HG03060 (cell line): ENCODE measurements at regions not wholly inside any gene's neighbourhood (a gene's known extent, or its start where the extent isn't known, plus 50 kb on each side); places are given as distances from the start of the nearest gene placed in this dataset.
"Not testable (repeated sequence)": the region's sequence is repeated elsewhere in the genome, so short reads cannot be mapped to it uniquely, and the experiment has no call there.

ENCODE experiments used
- ATAC-seq: cut with Tn5 transposase; IDR thresholded peaks from one replicate; pipeline ENCODE4 v1.9.1; 2021; ENCODE audit warnings: low read depth, moderate number of reproducible peaks; ENCODE audit not compliant: unreplicated experiment

GRCh38 chr11:106152013-106152412 lies 74.6 kb downstream of the AASDHPPT start:
- ATAC-seq, result no peak

- ATAC-seq, result no peak
Measured at GRCh38 chr11:106152824-106153223, 75.4 kb downstream of the AASDHPPT start.

- peak; percentile 62 for ATAC-seq
Measured at GRCh38 chr11:106156290-106156937, 79.0 kb downstream of the AASDHPPT start.

GRCh38 chr11:106158406-106158805 lies 80.9 kb downstream of the AASDHPPT start:
- no peak for ATAC-seq

- no peak for ATAC-seq
Measured at GRCh38 chr11:106159836-106160235, 82.4 kb downstream of the AASDHPPT start.

- ATAC-seq, result no peak
Measured at GRCh38 chr11:106160494-106160893, 83.0 kb downstream of the AASDHPPT start.

GRCh38 chr11:106161775-106162634 lies 84.5 kb downstream of the AASDHPPT start:
- no peak for ATAC-seq

GRCh38 chr11:106167085-106167484 lies 89.6 kb downstream of the AASDHPPT start:
- no peak for ATAC-seq

- ATAC-seq, result no peak
Measured at GRCh38 chr11:106172386-106172991, 95.0 kb downstream of the AASDHPPT start.

- no peak for ATAC-seq
Measured at GRCh38 chr11:106173291-106173690, 95.8 kb downstream of the AASDHPPT start.

GRCh38 chr11:106174003-106174402 lies 96.5 kb downstream of the AASDHPPT start:
- ATAC-seq, result not testable (repeated sequence)

- no peak for ATAC-seq
Measured at GRCh38 chr11:106176817-106177216, 99.4 kb downstream of the AASDHPPT start.

GRCh38 chr11:106177311-106177710 lies 99.8 kb downstream of the AASDHPPT start:
- ATAC-seq, result no peak

GRCh38 chr11:106178361-106178760 lies 100.9 kb downstream of the AASDHPPT start:
- no peak for ATAC-seq

- ATAC-seq, result no peak
Measured at GRCh38 chr11:106179048-106179447, 101.6 kb downstream of the AASDHPPT start.

- no peak for ATAC-seq
Measured at GRCh38 chr11:106186630-106187029, 109.2 kb downstream of the AASDHPPT start.

- ATAC-seq, result no peak
Measured at GRCh38 chr11:106187860-106188456, 110.5 kb downstream of the AASDHPPT start.

GRCh38 chr11:106193956-106194355 lies 116.5 kb downstream of the AASDHPPT start:
- ATAC-seq, result no peak

- no peak for ATAC-seq
Measured at GRCh38 chr11:106197438-106197837, 120.0 kb downstream of the AASDHPPT start.

- ATAC-seq, result no peak
Measured at GRCh38 chr11:106202935-106203620, 125.6 kb downstream of the AASDHPPT start.
